ENCODE measurements at regions not wholly inside any gene's neighbourhood (a gene's known extent, or its start where the extent isn't known, plus 50 kb on each side); places are given as distances from the start of the nearest gene placed in this dataset.

- Histone ChIP-seq H3K27me3 (no peaks in the 10 kb centered on the region), H3K27ac (no peak overlapping the region), H3K36me3 (no peaks in the 10 kb centered on the region), H3K4me3 (no peak overlapping the region), H3K9me3 (no peaks in the 10 kb centered on the region), H3K4me1 (no peaks in the 10 kb centered on the region)
- ATAC-seq (ENCODE audit: low FRiP score in 2 of 2) = no peak
- WGBS, 2 donors = 75 to 78% methylated on average over 1 of the region's 1 CpG
- DNase-seq = no peak
- TF ChIP-seq CTCF (IDR thresholded peaks at IDR 0.05) (no peak), EP300 (IDR thresholded peaks at IDR 0.05) (no peak), POLR2A (IDR thresholded peaks at IDR 0.05) (no peak)
Observed at GRCh38 chr11:30149998-30150397, 80.8 kb upstream of the FSHB start.

- ATAC-seq (ENCODE audit: low FRiP score in 2 of 2) = no peak
- no peak overlapping the region for H3K4me3 ChIP-seq
- no peak for TF ChIP-seq POLR2A (IDR thresholded peaks at IDR 0.05)
- 18 to 27% methylated on average over 3 of the region's 3 CpGs for WGBS, 2 donors
- no peaks in the 10 kb centered on the region for H3K4me1 ChIP-seq
- H3K27ac ChIP-seq = no peak overlapping the region
- H3K9me3 ChIP-seq = no peaks in the 10 kb centered on the region
- no peaks in the 10 kb centered on the region for H3K36me3 ChIP-seq
- no peaks in the 10 kb centered on the region for H3K27me3 ChIP-seq
- no peak for DNase-seq
Observed at GRCh38 chr11:30150425-30150824, 80.4 kb upstream of the FSHB start.

- TF ChIP-seq POLR2AphosphoS5 (IDR thresholded peaks at IDR 0.05) = no peak
- no peak for TF ChIP-seq POLR2A (IDR thresholded peaks at IDR 0.05)
- no peak for ATAC-seq (ENCODE audit: low FRiP score in 2 of 2)
- Histone ChIP-seq H3K27ac (no peak overlapping the region), H3K36me3 (no peaks in the 10 kb centered on the region), H3K27me3 (no peaks in the 10 kb centered on the region), H3K4me1 (no peaks in the 10 kb centered on the region), H3K4me3 (no peak overlapping the region), H3K9me3 (no peaks in the 10 kb centered on the region)
- DNase-seq = no peak
- 84 to 90% methylated on average over 3 of the region's 3 CpGs for WGBS, 2 donors
Observed at GRCh38 chr11:30153008-30153407, 77.8 kb upstream of the FSHB start.

- Histone ChIP-seq H3K27ac (no peak overlapping the region), H3K9me3 (no peaks in the 10 kb centered on the region), H3K4me1 (no peaks in the 10 kb centered on the region), H3K36me3 (no peaks in the 10 kb centered on the region), H3K4me3 (no peak overlapping the region), H3K27me3 (no peaks in the 10 kb centered on the region)
- ATAC-seq (ENCODE audit: low FRiP score in 2 of 2) (peak in 1 of 2 donors; percentile 45), DNase-seq (no peak)
- TF ChIP-seq EP300 (IDR thresholded peaks at IDR 0.05) = no peak
- TF ChIP-seq CTCF (IDR thresholded peaks at IDR 0.05) = no peak
- TF ChIP-seq POLR2AphosphoS5 (IDR thresholded peaks at IDR 0.05) = no peak
- TF ChIP-seq POLR2A (IDR thresholded peaks at IDR 0.05) = no peak
- WGBS, 2 donors = 66 to 68% methylated on average over 2 of the region's 2 CpGs
Observed at GRCh38 chr11:30155428-30155827, 75.4 kb upstream of the FSHB start.

- no peak for TF ChIP-seq CTCF (IDR thresholded peaks at IDR 0.05)
- no peak for TF ChIP-seq EP300 (IDR thresholded peaks at IDR 0.05)
- TF ChIP-seq POLR2A (IDR thresholded peaks at IDR 0.05) = no peak
- WGBS, 2 donors = 58 to 73% methylated on average over 2 of the region's 2 CpGs
- ATAC-seq (ENCODE audit: low FRiP score in 2 of 2) = no peak
- DNase-seq = no peak
- Histone ChIP-seq H3K27ac (no peak overlapping the region), H3K36me3 (no peaks in the 10 kb centered on the region), H3K4me3 (no peak overlapping the region), H3K4me1 (no peaks in the 10 kb centered on the region), H3K27me3 (no peaks in the 10 kb centered on the region), H3K9me3 (no peaks in the 10 kb centered on the region)
Observed at GRCh38 chr11:30159546-30159945, 71.3 kb upstream of the FSHB start.

GRCh38 chr11:30165652-30166051 lies 65.2 kb upstream of the FSHB start:
- H3K27me3 ChIP-seq = no peaks in the 10 kb centered on the region
- ATAC-seq (ENCODE audit: low FRiP score in 2 of 2) = no peak
- H3K4me3 ChIP-seq = no peak overlapping the region
- 88 to 90% methylated on average over 3 of the region's 3 CpGs for WGBS, 2 donors
- no peaks in the 10 kb centered on the region for H3K4me1 ChIP-seq
- H3K36me3 ChIP-seq = no peaks in the 10 kb centered on the region
- TF ChIP-seq POLR2A (IDR thresholded peaks at IDR 0.05) (no peak), CTCF (IDR thresholded peaks at IDR 0.05) (no peak), EP300 (IDR thresholded peaks at IDR 0.05) (no peak), POLR2AphosphoS5 (IDR thresholded peaks at IDR 0.05) (no peak)
- no peak for DNase-seq
- no peak overlapping the region for H3K27ac ChIP-seq
- no peaks in the 10 kb centered on the region for H3K9me3 ChIP-seq

All from upper lobe of left lung (tissue), 6 donors.